SK-N-SH (cell line): ENCODE measurements at regions not wholly inside any gene's neighbourhood (a gene's known extent, or its start where the extent isn't known, plus 50 kb on each side); places are given as distances from the start of the nearest gene placed in this dataset.

Experiments
- CHD2 ChIP-seq: fragments of 150-350 bp; IDR thresholded peaks from 2 replicates; pipeline ENCODE4 v1.6.1; 2018; ENCODE audit warnings: low read length; ENCODE audit not compliant: partially characterized antibody
- ELF1 ChIP-seq: IDR thresholded peaks from 2 replicates; pipeline ENCODE4 v1.4.0; 2012
- EZH2phosphoT487 ChIP-seq: fragments of 200-600 bp; sonication (generic); IDR thresholded peaks from 2 replicates; pipeline ENCODE4 v1.6.1; 2017; ENCODE audit warnings: low read depth, mixed run types, mild to moderate bottlenecking, antibody characterized with exemption, moderate library complexity, borderline replicate concordance
- MAX ChIP-seq: IDR thresholded peaks from 2 replicates; pipeline ENCODE4 v1.4.0; 2012; ENCODE audit warnings: low read depth
- MXI1 ChIP-seq: IDR thresholded peaks from 2 replicates; pipeline ENCODE4 v1.6.1; 2012; ENCODE audit warnings: mild to moderate bottlenecking, low read depth, low read length, improper control_type of control experiment
- NFIC ChIP-seq: IDR thresholded peaks from 2 replicates; pipeline ENCODE4 v1.4.0; 2012; ENCODE audit warnings: borderline replicate concordance
- POLR2AphosphoS5 ChIP-seq: IDR thresholded peaks from 2 replicates; pipeline ENCODE4 v1.6.1; 2012; ENCODE audit warnings: low read depth, low read length
- RAD21 ChIP-seq: IDR thresholded peaks from 2 replicates; pipeline ENCODE4 v1.6.1; 2012; ENCODE audit warnings: mild to moderate bottlenecking, low read length
- REST ChIP-seq: IDR thresholded peaks from 2 replicates; pipeline ENCODE4 v1.6.1; 2012; ENCODE audit warnings: mild to moderate bottlenecking, low read depth, low read length, moderate library complexity
- TAF1 ChIP-seq: IDR thresholded peaks from 2 replicates; pipeline ENCODE4 v1.6.1; 2012; ENCODE audit warnings: low read depth, mild to moderate bottlenecking, low read length, moderate library complexity, borderline replicate concordance
- YY1 ChIP-seq: IDR thresholded peaks from 2 replicates; pipeline ENCODE4 v1.4.0; 2012; ENCODE audit warnings: low read depth, mild to moderate bottlenecking
- TF ChIP-seq, protein P1 (sequence below): fragments of 200-600 bp; sonication (generic); IDR thresholded peaks from 2 replicates; pipeline ENCODE4 v1.6.1; 2017; ENCODE audit warnings: antibody characterized with exemption, mild to moderate bottlenecking, moderate library complexity
- TF ChIP-seq, protein P2 (sequence below): fragments of 150-350 bp; IDR thresholded peaks from 2 replicates; pipeline ENCODE4 v1.6.1; 2016; ENCODE audit warnings: mild to moderate bottlenecking, low read depth, low read length

DNA sequence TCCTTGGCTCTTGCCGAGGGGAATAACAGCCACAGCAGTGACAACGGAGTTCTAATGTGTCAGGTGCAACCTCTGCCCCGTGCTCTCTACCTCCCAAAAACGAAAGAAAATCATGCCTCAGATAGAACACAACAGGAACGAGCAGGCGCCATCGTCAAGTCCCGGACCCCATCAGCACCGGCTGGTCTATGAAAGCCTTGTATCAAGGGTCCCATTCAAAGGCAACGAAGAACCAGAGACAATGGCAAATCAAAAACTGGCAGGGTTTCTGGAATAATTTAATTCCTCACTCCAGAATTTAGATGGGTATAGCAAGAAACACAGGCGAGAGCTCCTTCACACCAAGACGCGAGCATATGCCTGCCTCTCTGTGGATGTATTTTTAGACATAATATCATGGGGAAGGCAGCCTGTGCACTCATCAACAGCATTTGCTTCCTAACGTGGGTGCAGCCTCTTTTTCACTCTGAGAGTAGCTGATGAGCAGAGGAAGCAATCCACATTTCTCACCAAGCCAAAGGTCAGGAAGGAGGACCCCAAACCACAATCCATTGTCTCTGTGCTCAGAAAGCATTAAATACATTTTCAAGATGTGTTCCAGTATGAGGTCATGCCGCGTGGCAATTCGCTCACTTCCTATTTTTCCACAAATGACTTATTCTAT, 193.4 kb upstream of the BLID start:
- TF ChIP-seq, protein P1, sequence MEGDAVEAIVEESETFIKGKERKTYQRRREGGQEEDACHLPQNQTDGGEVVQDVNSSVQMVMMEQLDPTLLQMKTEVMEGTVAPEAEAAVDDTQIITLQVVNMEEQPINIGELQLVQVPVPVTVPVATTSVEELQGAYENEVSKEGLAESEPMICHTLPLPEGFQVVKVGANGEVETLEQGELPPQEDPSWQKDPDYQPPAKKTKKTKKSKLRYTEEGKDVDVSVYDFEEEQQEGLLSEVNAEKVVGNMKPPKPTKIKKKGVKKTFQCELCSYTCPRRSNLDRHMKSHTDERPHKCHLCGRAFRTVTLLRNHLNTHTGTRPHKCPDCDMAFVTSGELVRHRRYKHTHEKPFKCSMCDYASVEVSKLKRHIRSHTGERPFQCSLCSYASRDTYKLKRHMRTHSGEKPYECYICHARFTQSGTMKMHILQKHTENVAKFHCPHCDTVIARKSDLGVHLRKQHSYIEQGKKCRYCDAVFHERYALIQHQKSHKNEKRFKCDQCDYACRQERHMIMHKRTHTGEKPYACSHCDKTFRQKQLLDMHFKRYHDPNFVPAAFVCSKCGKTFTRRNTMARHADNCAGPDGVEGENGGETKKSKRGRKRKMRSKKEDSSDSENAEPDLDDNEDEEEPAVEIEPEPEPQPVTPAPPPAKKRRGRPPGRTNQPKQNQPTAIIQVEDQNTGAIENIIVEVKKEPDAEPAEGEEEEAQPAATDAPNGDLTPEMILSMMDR, result no peak
- TF ChIP-seq YY1 (no peak), TAF1 (no peak), ELF1 (no peak), POLR2AphosphoS5 (no peak), CHD2 (no peak), REST (no peak), RAD21 (no peak), MXI1 (no peak), EZH2phosphoT487 (no peak), MAX (no peak), NFIC (no peak)
- TF ChIP-seq, protein P2, sequence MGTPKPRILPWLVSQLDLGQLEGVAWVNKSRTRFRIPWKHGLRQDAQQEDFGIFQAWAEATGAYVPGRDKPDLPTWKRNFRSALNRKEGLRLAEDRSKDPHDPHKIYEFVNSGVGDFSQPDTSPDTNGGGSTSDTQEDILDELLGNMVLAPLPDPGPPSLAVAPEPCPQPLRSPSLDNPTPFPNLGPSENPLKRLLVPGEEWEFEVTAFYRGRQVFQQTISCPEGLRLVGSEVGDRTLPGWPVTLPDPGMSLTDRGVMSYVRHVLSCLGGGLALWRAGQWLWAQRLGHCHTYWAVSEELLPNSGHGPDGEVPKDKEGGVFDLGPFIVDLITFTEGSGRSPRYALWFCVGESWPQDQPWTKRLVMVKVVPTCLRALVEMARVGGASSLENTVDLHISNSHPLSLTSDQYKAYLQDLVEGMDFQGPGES, result no peak
